GM12878 (cell line): ENCODE measurements at regions not wholly inside any gene's neighbourhood (a gene's known extent, or its start where the extent isn't known, plus 50 kb on each side); places are given as distances from the start of the nearest gene placed in this dataset.

Experiments used
- JUND ChIP-seq: IDR thresholded peaks from 2 replicates; pipeline ENCODE4 v1.6.1; 2012; ENCODE audit warnings: low read depth, mild to moderate bottlenecking, low read length, improper control_type of control experiment, moderate library complexity
- SIN3A ChIP-seq: IDR thresholded peaks from 2 replicates; pipeline ENCODE4 v1.6.1; 2012; ENCODE audit warnings: low read depth, low read length, improper control_type of control experiment
- STAT3 ChIP-seq: IDR thresholded peaks from 2 replicates; pipeline ENCODE4 v1.6.1; 2011; ENCODE audit warnings: low read depth, low read length, improper control_type of control experiment
- TF ChIP-seq, protein P1 (sequence below): fragments of 450-650 bp; IDR thresholded peaks from 2 replicates; pipeline ENCODE4 v1.6.1; 2017; ENCODE audit warnings: mild to moderate bottlenecking
- TF ChIP-seq, protein P2 (sequence below): IDR thresholded peaks from 2 replicates; pipeline ENCODE4 v1.6.1; 2012; ENCODE audit warnings: low read depth, low read length, improper control_type of control experiment

DNA sequence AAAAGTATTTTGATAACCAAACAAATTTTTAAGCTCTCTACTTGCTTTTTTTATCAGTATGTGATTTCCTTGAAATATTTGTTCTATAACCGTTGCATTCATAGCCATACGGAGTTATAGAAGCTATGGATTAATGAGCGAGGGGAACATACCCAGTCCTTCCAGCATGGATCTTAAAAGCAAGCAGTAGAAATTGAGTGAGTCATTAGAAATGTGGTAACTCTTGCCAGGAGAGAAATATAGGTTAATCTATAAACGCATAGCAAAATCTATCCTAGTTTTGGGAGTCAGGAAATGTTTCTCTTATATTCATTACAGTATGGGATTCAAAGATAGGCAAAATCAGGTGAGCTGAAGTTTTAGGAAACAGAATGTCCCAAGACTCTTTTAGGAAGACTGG, 507.4 kb downstream of the DACH1 start:
- TF ChIP-seq JUND, result no peak
- no peak for TF ChIP-seq SIN3A
- TF ChIP-seq, protein P1, sequence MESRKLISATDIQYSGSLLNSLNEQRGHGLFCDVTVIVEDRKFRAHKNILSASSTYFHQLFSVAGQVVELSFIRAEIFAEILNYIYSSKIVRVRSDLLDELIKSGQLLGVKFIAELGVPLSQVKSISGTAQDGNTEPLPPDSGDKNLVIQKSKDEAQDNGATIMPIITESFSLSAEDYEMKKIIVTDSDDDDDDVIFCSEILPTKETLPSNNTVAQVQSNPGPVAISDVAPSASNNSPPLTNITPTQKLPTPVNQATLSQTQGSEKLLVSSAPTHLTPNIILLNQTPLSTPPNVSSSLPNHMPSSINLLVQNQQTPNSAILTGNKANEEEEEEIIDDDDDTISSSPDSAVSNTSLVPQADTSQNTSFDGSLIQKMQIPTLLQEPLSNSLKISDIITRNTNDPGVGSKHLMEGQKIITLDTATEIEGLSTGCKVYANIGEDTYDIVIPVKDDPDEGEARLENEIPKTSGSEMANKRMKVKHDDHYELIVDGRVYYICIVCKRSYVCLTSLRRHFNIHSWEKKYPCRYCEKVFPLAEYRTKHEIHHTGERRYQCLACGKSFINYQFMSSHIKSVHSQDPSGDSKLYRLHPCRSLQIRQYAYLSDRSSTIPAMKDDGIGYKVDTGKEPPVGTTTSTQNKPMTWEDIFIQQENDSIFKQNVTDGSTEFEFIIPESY, result no peak
- TF ChIP-seq, protein P2, sequence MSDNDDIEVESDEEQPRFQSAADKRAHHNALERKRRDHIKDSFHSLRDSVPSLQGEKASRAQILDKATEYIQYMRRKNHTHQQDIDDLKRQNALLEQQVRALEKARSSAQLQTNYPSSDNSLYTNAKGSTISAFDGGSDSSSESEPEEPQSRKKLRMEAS, result no peak
- TF ChIP-seq STAT3, result no peak
